Fibroblast of mammary gland (primary cell): ENCODE measurements at regions not wholly inside any gene's neighbourhood (a gene's known extent, or its start where the extent isn't known, plus 50 kb on each side); places are given as distances from the start of the nearest gene placed in this dataset.

Source experiments
- DNase-seq: peaks from one replicate; pipeline ENCODE4 v3.0.0-alpha.2; 2010; ENCODE audit warnings: low read depth
- H3K4me3 ChIP-seq: 2 replicates; pipeline ENCODE4 v1.5.1; 2011; ENCODE audit warnings: low read depth, mild to moderate bottlenecking, low read length, moderate library complexity; ENCODE audit not compliant: control insufficient read depth
- CTCF ChIP-seq: conservative IDR thresholded peaks from 2 replicates; pipeline ENCODE4 v1.5.1; 2011; ENCODE audit warnings: low read depth, low read length, inconsistent platforms; ENCODE audit not compliant: control insufficient read depth, insufficient read depth

GRCh38 chr3:135851201-135852081 lies 114.1 kb upstream of the PPP2R3A start:
- DNase-seq, result peak; percentile 41
- no peak overlapping the region for H3K4me3 ChIP-seq
- TF ChIP-seq CTCF, result no peak

GRCh38 chr3:135853981-135854380 lies 111.5 kb upstream of the PPP2R3A start:
- TF ChIP-seq CTCF, result no peak
- no peak for DNase-seq
- H3K4me3 ChIP-seq, result no peak overlapping the region

GRCh38 chr3:135860761-135861160 lies 104.8 kb upstream of the PPP2R3A start:
- no peak for TF ChIP-seq CTCF
- no peak for DNase-seq
- no peak overlapping the region for H3K4me3 ChIP-seq

GRCh38 chr3:135862361-135862760 lies 103.2 kb upstream of the PPP2R3A start:
- peak; percentile 63 for DNase-seq
- TF ChIP-seq CTCF, result no peak
- no peak overlapping the region for H3K4me3 ChIP-seq

GRCh38 chr3:135864060-135864459 lies 101.5 kb upstream of the PPP2R3A start:
- H3K4me3 ChIP-seq, result no peak overlapping the region
- no peak for DNase-seq
- TF ChIP-seq CTCF, result no peak

GRCh38 chr3:135865085-135865484 lies 100.4 kb upstream of the PPP2R3A start:
- no peak for TF ChIP-seq CTCF
- no peak overlapping the region for H3K4me3 ChIP-seq
- DNase-seq, result peak; percentile 52

- no peak for TF ChIP-seq CTCF
- H3K4me3 ChIP-seq, result no peak overlapping the region
- DNase-seq, result no peak
These were observed 100.0 kb upstream of the PPP2R3A start for GRCh38 chr3:135865553-135865952.
